ENCODE measurements at regions not wholly inside any gene's neighbourhood (a gene's known extent, or its start where the extent isn't known, plus 50 kb on each side); places are given as distances from the start of the nearest gene placed in this dataset.

GRCh38 chr1:88022516-88022915, 661.6 kb upstream of the PKN2 start:
- FAIRE-seq (no peak), DNase-seq (ENCODE audit: insufficient read length, low spot score) (no peak)
- TF ChIP-seq POLR2A (IDR thresholded peaks at IDR 0.05; ENCODE audit: low read depth, low read length) = no peak

GRCh38 chr1:88029142-88029541, 654.9 kb upstream of the PKN2 start:
- DNase-seq (ENCODE audit: insufficient read length, low spot score) = no peak
- no peak for FAIRE-seq

GRCh38 chr1:88029899-88030298, 654.2 kb upstream of the PKN2 start:
- DNase-seq (ENCODE audit: insufficient read length, low spot score) (no peak), FAIRE-seq (no peak)
- TF ChIP-seq POLR2A (IDR thresholded peaks at IDR 0.05; ENCODE audit: low read depth, low read length) = no peak

More at GRCh38 chr1:88029142-88029541, 654.9 kb upstream of the PKN2 start:
- no peak for TF ChIP-seq POLR2A (IDR thresholded peaks at IDR 0.05; ENCODE audit: low read depth, low read length)

- no peak for TF ChIP-seq POLR2A (IDR thresholded peaks at IDR 0.05; ENCODE audit: low read depth, low read length)
- FAIRE-seq (no peak), DNase-seq (ENCODE audit: insufficient read length, low spot score) (no peak)
These were observed 648.5 kb upstream of the PKN2 start for GRCh38 chr1:88035578-88035977.

- no peak for FAIRE-seq
- TF ChIP-seq POLR2A (IDR thresholded peaks at IDR 0.05; ENCODE audit: low read depth, low read length) = no peak
These were observed 647.6 kb upstream of the PKN2 start for GRCh38 chr1:88036345-88037014.

GRCh38 chr1:88039240-88039639, 644.8 kb upstream of the PKN2 start:
- TF ChIP-seq POLR2A (IDR thresholded peaks at IDR 0.05; ENCODE audit: low read depth, low read length) = no peak
- no peak for DNase-seq (ENCODE audit: insufficient read length, low spot score)
- FAIRE-seq = no peak

More at GRCh38 chr1:88036345-88037014, 647.6 kb upstream of the PKN2 start:
- no peak for DNase-seq (ENCODE audit: insufficient read length, low spot score)

- no peak for FAIRE-seq
- no peak for TF ChIP-seq POLR2A (IDR thresholded peaks at IDR 0.05; ENCODE audit: low read depth, low read length)
- DNase-seq (ENCODE audit: insufficient read length, low spot score) = no peak
These were observed 640.2 kb upstream of the PKN2 start for GRCh38 chr1:88043834-88044233.

- DNase-seq (ENCODE audit: insufficient read length, low spot score) (no peak), FAIRE-seq (no peak)
- no peak for TF ChIP-seq POLR2A (IDR thresholded peaks at IDR 0.05; ENCODE audit: low read depth, low read length)
These were observed 631.9 kb upstream of the PKN2 start for GRCh38 chr1:88052167-88052566.

- no peak for FAIRE-seq
- no peak for DNase-seq (ENCODE audit: insufficient read length, low spot score)
- TF ChIP-seq POLR2A (IDR thresholded peaks at IDR 0.05; ENCODE audit: low read depth, low read length) = no peak
These were observed 631.0 kb upstream of the PKN2 start for GRCh38 chr1:88053065-88053464.

- no peak for FAIRE-seq
- DNase-seq (ENCODE audit: insufficient read length, low spot score) = no peak
- no peak for TF ChIP-seq POLR2A (IDR thresholded peaks at IDR 0.05; ENCODE audit: low read depth, low read length)
These were observed 627.2 kb upstream of the PKN2 start for GRCh38 chr1:88056881-88057280.

GRCh38 chr1:88058205-88058604, 625.9 kb upstream of the PKN2 start:
- DNase-seq (ENCODE audit: insufficient read length, low spot score) (no peak), FAIRE-seq (no peak)
- TF ChIP-seq POLR2A (IDR thresholded peaks at IDR 0.05; ENCODE audit: low read depth, low read length) = no peak

GRCh38 chr1:88060112-88060673, 623.9 kb upstream of the PKN2 start:
- peak; percentile 11 for FAIRE-seq
- TF ChIP-seq POLR2A (IDR thresholded peaks at IDR 0.05; ENCODE audit: low read depth, low read length) = no peak
- DNase-seq (ENCODE audit: insufficient read length, low spot score) = no peak

- TF ChIP-seq POLR2A (IDR thresholded peaks at IDR 0.05; ENCODE audit: low read depth, low read length) = no peak
- FAIRE-seq (no peak), DNase-seq (ENCODE audit: insufficient read length, low spot score) (no peak)
These were observed 623.2 kb upstream of the PKN2 start for GRCh38 chr1:88060750-88061491.

- peak; percentile 28 for DNase-seq (ENCODE audit: insufficient read length, low spot score)
- peak; percentile 95 for FAIRE-seq
- no peak for TF ChIP-seq POLR2A (IDR thresholded peaks at IDR 0.05; ENCODE audit: low read depth, low read length)
These were observed 622.4 kb upstream of the PKN2 start for GRCh38 chr1:88061492-88062177.
